Erythroblast (primary cell): ENCODE measurements at regions not wholly inside any gene's neighbourhood (a gene's known extent, or its start where the extent isn't known, plus 50 kb on each side); places are given as distances from the start of the nearest gene placed in this dataset.

Experiments
- GATA1 ChIP-seq: IDR thresholded peaks from 2 replicates; pipeline ENCODE4 v1.6.1; 2011; ENCODE audit warnings: low read depth, mild to moderate bottlenecking, control low read depth, low read length, moderate library complexity
- POLR2A ChIP-seq: IDR thresholded peaks from 2 replicates; pipeline ENCODE4 v1.6.1; 2011; ENCODE audit warnings: mild to moderate bottlenecking, low read length

GRCh38 chr12:65560286-65560685 lies 264.0 kb upstream of the HMGA2 start:
- TF ChIP-seq POLR2A, result no peak
- no peak for TF ChIP-seq GATA1
